ENCODE measurements at regions not wholly inside any gene's neighbourhood (a gene's known extent, or its start where the extent isn't known, plus 50 kb on each side); places are given as distances from the start of the nearest gene placed in this dataset.

DNA sequence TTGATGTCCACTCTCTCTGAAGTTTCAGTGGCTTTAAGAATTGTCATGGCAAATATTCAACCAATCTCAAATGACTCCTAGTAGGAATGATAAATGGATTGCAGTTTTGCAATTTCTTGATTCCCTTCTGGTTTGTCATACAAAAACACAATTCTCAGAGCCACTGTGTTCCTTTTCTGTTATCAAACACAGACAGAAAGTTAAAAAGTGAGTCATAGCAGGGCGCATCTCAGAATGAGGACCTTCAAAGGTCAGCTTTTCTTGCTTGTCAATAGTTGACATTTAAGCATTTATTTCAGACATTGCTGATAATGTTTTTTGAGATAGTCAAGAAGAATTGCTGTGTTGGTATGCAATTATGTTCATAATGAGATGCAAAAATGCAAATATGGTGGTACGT is 405.9 kb downstream of the NR2F2 start:
- no peak for DNase-seq (ENCODE audit: low spot score)

DNA sequence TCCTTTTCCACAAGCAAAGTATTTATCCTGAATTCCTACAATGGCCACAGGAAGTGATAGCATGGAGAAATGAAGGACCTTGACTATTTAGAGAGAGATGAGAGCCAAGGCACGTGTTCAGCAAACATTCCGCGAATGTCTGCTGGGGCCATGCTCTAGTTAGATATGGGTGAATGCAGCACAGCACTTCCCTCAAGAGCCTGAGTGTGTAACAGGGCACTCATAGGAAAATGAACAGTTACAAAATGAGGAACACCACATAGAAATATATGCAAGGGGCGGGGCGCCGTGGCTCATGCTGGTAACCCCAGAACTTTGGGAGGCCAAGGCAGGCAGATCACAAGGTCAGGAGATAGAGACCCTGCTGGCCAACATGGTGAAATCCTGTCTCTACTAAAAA is 406.9 kb downstream of the NR2F2 start:
- DNase-seq (ENCODE audit: low spot score): no peak

DNA sequence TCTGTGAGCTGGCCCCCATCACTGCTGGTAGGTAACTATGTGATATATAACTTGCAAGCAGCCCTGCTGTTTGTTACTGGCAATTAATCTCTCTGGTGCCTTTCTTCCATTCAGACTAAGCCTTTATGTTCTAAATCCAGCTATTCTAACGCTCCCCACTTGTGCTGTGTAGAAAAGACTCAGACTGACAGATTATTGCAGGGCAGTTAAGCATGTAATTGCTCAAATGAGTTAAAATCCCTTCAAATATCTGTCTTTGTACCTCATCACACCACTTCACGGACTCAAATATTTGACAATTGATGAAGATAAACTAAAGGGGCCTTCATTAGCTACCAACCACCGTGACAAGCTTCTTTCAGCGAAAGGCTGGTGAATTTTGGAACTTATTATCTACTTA is 416.2 kb downstream of the NR2F2 start:
- no peak for DNase-seq (ENCODE audit: low spot score)

DNA sequence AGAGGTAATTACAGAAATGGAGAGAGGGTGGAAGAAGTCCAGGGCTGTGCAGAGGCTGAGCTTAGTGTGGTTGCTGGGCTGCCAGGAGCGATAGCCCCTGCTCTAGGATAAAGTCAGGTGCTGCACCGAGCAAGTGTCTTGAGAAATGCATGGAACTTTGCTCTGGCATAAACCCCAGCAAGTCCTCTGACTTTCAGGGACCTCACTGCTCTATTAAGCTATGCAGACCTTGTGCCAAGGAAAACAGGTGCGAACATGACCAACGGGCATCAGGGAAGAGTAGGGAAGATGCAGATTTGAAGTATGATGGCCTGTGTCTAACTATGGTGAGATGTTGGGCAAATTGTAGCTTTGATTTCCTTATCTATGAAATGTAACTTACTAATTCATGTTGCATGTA is 416.8 kb downstream of the NR2F2 start:
- DNase-seq (ENCODE audit: low spot score): no peak

DNA sequence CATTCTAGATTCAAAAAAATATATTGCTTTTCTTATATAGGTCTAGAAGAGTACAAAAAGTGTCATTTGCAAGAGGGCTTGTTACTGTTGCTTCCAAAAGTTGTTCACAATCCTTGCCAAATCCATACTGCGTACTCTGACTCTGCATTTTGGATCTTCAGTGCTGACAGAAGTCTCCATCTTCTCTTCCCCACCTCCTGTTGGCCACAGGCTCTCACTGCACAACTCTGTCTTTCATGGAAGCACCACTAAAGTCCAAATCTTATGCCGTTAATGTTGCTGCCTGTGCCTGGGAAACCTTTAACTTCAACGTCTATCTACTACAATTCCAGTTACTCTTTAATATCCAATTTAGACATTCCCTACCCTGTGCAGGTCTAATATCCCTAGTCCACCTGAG is 419.9 kb downstream of the NR2F2 start:
- no peak for DNase-seq (ENCODE audit: low spot score)

DNA sequence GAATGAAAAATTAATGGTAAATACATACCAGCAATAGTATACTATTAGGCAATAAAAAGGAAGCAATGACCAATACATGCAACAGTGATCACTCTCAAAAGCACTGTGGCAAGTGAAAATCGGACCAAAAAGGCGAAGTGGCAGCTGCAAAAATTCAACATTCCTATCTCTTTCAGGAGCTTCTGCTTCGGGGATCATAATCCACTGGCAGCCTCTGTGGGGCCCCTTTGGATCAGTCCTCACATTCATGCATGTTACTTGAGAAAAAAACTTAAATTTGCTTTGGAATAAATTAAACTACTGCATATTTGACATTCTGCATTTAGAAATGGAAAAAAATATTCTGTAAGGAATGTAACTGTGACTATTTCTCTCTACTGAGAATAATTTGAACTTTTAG is 425.6 kb downstream of the NR2F2 start:
- DNase-seq (ENCODE audit: low spot score): no peak

DNA sequence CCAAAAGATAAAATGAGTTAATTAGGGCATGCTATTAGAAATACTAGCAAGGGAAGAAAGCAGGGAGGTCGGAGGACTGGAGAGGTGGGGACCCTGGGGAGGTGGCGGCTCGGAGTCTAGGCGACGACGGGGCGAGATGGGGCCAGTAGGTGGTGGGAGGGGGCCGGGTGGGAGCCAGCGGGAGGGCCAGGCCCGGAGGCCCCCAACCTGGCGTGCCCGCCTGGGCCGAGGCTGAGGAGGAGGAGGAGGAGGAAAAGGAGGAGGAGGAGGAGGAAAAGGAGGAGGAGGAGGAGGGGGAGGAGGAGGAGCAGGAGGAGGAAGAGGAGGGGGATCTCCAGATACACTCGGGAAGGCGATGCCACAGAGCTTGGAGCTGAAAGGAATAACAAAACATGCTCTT is 426.2 kb downstream of the NR2F2 start:
- no peak for DNase-seq (ENCODE audit: low spot score)

DNA sequence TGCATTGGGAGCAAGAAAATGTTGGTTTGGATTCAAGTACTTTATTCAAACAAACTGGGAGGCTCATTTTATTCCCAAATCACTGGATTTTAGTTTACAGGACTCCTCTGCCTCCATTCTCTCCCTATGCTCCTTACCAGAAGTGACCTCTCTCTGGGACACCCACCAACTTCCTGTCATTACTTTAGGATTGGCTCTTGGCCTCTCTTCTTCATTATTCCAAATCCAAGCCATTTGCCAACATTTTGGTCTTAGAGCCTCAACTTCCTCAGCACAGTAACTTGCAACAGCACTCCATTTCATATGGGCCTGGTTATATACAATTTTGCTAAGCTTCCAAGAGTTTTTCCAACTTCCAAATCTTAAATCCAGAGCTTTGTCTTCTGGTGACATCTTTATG is 432.1 kb downstream of the NR2F2 start:
- DNase-seq (ENCODE audit: low spot score): no peak

DNA sequence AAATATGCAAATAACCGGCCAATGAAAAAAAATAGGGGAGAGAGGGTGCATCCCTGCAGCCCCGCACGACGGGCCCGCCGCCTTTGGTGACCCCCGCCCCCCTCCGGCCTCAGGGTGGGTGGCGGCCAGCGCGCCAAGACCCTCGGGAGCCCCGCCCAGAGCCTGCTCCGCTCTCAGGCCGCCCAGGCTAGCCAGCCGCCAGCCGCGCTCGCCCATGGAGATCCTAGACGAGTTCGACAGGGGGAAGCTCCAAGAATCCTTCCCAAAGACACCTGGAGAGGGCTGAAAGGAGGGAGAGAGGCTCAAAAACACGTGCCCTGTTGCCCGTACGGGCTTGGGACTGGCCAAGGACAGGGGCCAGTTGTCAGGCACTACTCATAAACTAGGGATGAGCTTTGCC is 434.0 kb downstream of the NR2F2 start:
- no peak for DNase-seq (ENCODE audit: low spot score)

DNA sequence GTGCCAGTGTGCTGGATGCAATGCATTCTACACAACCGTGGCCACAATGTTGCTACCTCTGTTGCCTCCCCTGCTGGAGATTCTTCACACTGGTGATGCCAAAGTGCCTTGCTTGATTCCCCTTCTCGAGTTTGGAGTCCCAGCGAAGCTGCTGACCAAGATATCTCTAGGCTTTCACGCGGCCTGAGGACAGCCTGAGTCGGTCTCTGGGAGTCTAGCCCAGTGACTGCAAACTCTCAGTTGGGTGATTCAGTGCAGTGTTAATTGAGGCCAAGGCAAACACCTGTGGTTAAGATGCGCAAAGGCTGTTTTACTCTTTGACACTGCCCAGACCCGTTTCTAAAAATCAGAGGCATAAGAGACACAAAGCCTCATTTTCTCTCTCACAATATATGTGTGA is 434.4 kb downstream of the NR2F2 start:
- no peak for DNase-seq (ENCODE audit: low spot score)

DNA sequence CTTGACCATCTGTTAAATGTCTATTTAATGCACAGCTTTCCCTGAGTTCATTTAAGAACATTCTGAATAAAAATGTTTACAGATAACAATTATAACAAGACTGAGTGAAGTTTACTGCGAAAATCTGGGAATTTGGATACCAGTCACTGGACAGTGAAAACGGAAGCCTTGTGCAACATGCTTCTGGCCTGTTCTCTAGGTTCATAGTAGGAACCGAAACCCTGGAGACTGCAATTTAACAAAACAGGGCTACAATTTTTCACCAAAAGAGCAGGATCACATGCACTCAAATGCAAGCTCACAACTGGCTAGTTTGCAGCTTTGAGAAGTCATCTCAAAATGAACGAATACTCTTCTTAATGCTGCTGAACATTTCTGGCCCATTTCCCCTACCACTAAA is 435.9 kb downstream of the NR2F2 start:
- no peak for DNase-seq (ENCODE audit: low spot score)

DNA sequence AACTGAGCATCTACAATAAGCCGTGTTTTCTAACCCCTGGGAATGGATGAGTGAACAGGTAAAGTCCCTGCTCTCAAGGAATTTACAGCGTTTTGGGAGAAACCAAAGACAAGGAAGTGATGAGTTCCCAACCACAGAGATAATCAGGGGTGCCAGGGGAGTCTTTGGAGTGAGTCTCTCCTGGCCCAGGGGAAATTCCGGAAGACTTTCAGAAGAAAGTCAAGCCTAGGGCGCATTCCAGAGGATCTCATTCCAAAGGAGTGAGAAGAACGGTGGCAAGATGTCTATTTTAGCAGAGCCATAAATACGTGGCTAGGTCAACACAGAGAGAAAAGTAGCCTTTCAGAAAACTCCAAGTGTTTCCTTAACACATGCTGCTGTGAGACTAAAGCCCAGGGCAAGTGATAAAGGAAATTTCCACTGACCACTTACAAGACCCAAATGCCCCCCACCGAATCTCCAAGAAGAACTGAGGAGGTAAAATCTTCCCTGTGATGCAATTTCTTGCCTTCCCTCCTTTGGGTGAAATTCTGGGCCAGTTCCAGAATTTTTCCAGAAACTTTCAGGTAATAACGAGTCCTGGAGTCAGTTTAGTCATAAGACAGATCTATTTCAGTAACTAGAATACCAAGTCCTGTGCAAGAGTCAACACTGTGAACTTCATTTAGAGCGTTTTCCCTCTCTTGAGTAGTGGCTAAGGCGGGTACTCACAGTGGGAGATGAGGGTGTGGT is 437.4 kb downstream of the NR2F2 start:
- DNase-seq (ENCODE audit: low spot score): no peak

DNA sequence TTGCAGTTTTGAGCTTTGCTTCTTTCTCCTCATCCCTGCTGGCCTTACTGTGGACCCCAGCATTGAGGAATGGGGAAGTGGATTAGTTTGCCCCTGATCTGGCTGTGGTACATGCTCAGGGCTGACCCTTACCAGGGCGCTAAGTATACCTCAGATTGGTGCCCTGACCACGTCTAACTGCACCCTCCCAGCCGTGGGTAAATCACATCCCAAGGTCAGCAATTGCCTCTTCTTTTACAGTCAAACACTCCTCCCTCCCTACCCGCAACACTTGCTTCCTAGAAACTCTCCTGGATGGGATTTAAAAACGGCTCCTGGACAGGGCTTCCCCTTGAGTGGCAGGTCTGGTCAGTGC is 437.9 kb downstream of the NR2F2 start:
- DNase-seq (ENCODE audit: low spot score): no peak

DNA sequence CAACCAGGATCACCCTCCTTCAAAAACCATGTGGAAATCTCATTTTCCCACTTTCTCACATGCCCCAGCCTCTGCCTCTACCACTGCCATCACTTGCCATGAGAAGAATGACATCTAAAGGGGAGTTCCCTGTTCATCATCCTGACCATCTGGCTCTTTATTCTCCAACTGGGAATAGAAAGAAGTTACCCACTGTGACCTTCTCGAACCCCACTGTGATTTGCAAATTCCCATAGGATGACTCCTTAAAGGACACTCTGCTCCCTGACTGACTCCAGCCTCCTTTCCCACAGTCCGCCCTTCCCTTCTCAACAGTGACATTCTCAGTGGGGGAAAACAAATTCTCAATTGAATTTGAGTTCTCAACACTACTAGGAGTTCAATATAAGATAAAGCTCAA is 440.5 kb downstream of the NR2F2 start:
- DNase-seq (ENCODE audit: low spot score): no peak

DNA sequence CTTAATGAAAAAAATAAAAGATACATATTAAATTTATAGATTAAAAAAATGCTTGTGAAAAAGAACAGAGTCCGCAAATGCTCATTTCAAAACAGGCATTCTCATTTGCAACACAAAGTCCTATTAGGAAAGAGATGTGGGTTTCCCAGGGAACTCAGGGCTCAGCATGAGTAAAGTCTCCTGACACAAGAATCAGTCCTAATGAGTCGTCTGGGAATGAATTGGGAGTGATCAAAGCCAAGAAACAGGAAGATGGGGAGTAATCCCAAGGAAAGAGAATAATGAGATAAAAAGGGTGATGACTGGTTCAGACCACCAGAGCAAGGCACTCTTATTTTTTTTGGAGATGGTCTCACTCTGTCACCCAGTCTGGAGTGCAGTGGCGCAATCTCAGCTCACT is 443.7 kb downstream of the NR2F2 start:
- DNase-seq (ENCODE audit: low spot score): no peak

DNA sequence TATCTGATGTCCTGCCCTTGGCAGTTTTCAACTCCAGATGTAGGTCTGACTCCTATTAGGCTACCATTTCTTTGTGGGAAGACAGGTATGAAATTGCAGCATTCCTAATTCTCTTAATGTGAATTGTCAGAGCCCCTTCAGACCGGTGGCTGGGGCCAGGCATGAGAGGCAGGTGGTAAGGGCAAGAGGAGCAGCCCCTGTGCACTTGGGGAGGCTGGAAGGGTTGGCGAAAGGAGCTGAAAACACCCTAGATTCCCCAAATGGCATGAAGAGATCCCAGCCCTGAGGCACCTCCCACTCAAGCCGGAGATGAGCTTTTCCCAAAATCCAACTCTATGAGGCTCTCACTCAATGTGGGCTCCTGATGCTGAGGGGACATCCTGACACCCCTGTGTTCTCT is 453.2 kb downstream of the NR2F2 start:
- DNase-seq (ENCODE audit: low spot score): no peak

DNA sequence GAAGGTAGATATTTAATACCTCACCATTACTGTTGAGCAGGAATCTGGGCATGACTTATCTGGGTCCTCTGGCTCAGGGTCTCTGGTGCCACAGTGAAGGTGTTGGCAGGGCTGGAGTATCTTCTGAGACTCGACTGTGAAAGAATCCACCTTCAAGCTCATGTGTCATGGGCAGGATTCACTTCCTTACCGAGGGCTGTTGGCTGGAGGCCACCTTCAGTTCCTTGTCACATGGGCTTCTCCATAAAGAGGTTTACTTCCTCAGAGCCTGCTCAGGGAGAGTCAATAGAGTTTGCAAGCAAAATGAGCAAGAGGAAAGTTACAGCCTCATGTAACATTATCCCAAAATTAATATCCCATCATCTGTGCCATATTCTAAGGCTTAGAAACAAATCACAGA is 459.5 kb downstream of the NR2F2 start:
- no peak for DNase-seq (ENCODE audit: low spot score)

DNA sequence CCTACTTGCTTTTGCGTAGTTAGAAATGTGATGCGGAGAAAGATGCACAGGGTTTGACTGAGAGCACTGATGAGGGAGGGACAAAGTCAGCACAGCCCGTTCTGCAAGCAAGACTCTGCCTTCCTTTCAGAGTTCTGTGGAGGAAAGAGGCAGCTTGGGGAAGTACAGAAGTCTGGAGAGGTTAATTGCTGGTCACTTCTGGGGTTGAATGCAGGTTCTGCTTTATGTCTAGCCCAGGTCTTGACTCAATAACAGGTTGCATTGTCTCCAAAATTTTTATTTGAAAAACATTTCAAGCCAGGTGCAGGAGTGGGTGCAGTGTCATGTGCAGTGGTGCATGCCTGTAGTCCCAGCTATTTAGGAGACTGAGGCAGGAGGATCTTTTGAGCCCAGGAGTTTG is 461.7 kb downstream of the NR2F2 start:
- no peak for DNase-seq (ENCODE audit: low spot score)

DNA sequence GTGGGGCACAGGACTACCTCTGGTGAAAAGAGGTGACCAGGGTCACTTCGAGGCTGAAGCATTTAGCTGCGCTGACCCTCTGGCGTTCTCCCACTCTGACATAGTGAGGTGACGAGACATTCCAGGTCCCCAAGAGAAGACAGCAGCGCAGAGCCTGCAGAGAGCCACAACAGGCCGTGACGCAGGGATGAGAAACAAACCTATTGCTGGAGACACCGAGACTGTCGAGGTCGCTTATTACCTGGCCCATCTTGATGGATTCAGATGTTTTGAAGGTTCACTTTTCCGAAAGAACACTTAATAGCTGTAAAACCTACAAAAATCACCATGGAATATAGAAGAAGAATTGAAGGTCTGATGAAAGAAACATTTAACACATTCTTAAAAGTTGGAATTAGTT is 466.3 kb downstream of the NR2F2 start:
- DNase-seq (ENCODE audit: low spot score): no peak

DNA sequence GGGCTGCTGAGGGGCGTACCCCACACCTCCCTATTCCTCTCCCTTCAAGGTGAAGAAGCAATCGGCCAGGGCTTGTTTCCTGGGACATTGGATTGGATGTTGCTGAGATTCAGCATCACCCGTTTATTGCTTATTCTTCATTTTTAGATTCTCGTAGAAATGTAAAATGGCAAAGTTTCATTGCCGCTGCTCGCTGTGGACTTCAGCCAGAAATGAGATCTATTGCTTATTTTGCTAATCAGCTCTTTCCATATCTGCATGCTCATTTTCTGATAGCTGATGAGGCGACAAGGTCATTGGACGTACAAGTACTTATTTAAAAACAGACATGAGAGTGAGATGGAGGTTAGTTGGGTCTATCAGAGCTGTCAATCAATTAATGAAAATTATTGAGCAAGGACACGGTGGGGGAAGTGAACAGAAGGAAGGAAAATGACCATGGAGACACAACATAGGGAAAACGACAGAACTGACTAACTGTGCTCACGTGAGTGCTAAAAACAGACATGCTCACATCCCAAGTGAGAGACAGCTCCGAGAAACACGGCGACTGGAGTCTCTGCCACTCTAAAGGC is 471.2 kb downstream of the NR2F2 start:
- DNase-seq (ENCODE audit: low spot score): no peak

DNA sequence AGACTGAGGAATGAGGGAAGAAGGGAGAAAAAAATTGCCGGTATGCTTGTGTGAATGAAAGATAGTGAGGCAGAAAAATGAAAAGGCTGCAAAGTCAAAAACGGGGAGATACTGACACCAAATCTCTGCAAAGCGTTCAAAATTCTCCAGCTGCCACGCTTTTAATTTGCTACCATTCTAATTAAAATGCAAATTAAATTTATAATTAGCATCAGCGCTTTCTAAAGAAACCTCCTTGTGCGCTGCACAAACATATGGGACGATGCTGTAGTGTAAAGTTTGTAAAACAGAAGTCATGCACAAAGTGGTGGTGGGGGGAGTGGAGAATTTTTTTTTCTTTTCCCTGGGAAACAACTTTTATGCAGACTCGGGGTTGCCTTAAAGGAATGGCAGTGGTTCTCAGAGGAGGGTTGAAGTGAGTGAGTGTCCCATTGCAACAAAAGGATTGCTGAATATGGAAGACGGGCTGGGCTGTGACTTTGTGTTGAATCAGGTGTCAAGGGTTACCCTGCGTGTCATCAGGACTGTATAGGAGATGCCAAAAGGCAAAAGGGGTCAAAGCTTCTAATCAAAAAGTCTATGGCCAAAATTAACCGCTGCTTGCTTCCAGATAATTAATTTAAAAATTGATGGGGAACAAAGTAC is 472.2 kb downstream of the NR2F2 start:
- no peak for DNase-seq (ENCODE audit: low spot score)

DNA sequence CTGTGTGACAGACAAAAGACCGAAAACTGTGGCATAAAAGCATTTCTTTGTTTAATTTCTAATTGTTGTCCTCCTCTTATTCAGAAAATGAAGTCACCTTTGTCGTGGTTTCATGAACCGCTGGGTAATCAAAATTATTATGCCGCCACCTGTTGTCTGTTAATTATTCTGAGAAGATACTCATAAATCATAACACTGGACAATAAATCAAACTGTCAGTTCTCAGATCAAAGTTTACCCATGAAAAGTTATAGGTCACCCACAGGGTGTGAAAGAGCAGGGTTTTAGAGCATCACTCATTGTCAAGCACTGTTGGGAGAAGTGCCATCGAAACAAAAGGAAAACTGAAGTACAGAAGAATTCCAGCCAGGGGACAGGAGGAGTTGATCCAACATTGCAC is 474.3 kb downstream of the NR2F2 start:
- DNase-seq (ENCODE audit: low spot score): no peak

DNA sequence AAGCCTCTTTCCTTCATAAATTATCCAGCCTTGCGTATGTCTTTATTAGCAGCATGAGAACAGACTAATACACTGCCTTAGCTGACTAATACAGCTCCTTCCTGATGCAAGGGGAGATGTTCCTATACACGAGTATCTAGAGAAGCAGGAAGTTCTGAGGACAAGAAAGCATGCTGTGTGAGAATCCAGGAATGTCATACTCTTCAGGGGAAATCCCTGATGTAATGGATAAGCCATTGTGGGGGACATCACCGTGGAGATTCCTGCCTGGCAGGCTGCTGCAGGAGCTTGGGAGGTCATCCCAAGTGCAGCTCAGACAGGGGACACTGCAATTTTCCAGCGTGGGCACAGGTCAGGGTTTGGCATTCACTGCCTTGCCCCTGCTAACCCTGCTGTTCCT is 476.9 kb downstream of the NR2F2 start:
- DNase-seq (ENCODE audit: low spot score): no peak

DNA sequence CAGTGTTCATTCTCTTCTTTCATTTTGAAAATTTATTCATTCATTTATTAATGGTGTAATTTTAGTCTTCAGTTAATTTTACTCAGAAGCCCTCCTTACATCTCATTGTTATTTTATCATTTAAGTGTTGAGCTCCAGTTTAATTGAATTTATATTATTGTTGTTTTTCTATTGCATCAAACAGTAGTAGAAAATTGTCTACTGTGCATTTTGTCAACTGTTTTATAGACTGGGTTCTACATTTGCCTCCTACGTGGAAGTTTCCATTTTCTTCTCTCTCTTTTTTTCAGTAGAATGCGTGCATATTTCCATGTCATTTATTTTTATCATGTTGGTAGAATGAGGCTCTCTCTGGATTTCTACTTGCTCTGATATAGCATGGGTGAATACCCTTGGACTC is 487.4 kb downstream of the NR2F2 start:
- DNase-seq (ENCODE audit: low spot score): no peak

Data from COLO829 (cell line).